GM23338 (cell line): ENCODE measurements at regions not wholly inside any gene's neighbourhood (a gene's known extent, or its start where the extent isn't known, plus 50 kb on each side); places are given as distances from the start of the nearest gene placed in this dataset.

Experiments
- CREB1 ChIP-seq: fragments of 250-450 bp; sonication (Bioruptor Pico); IDR thresholded peaks from 2 replicates; pipeline ENCODE4 v1.5.0; 2020; ENCODE audit warnings: low read depth, mild to moderate bottlenecking, moderate library complexity
- CTCF ChIP-seq, 2 experiments: fragments of 200-600 bp in 1 of 2; sonication (generic) in 1 of 2; conservative IDR thresholded peaks; 2 replicates each; pipeline versions ENCODE4 v1.5.1 to v1.6.1; 2016 to 2017; ENCODE audit warnings: antibody characterized with exemption in 2 of 2, low read depth in 2 of 2, mild to moderate bottlenecking in 2 of 2, moderate library complexity in 1 of 2
- ETS1 ChIP-seq: IDR thresholded peaks from 2 replicates; pipeline ENCODE4 v1.6.1; 2016; ENCODE audit warnings: antibody characterized with exemption
- EZH2 ChIP-seq: fragments of 200-600 bp; sonication (generic); IDR thresholded peaks from one replicate; pipeline ENCODE4 v1.8.0; 2017; ENCODE audit warnings: antibody characterized with exemption, mild to moderate bottlenecking, low read depth; ENCODE audit not compliant: unreplicated experiment
- EZH2phosphoT487 ChIP-seq: fragments of 200-600 bp; sonication (generic); IDR thresholded peaks from one replicate; pipeline ENCODE4 v1.8.1; 2018; ENCODE audit warnings: antibody characterized with exemption; ENCODE audit not compliant: unreplicated experiment
- POLR2AphosphoS5 ChIP-seq: IDR thresholded peaks from 2 replicates; pipeline ENCODE4 v1.6.1; 2016; ENCODE audit warnings: antibody characterized with exemption, low read depth
- REST ChIP-seq: IDR thresholded peaks from one replicate; pipeline ENCODE4 v1.6.1; 2018; ENCODE audit warnings: antibody characterized with exemption; ENCODE audit not compliant: unreplicated experiment
- STAT1 ChIP-seq: IDR thresholded peaks from one replicate; pipeline ENCODE4 v1.6.1; 2016; ENCODE audit warnings: antibody characterized with exemption; ENCODE audit not compliant: unreplicated experiment

GRCh38 chr7:138313829-138314178, 146.3 kb upstream of the TRIM24 start:
- TF ChIP-seq REST = no peak
- TF ChIP-seq ETS1 = no peak
- no peak for TF ChIP-seq POLR2AphosphoS5
- no peak for TF ChIP-seq CTCF (conservative IDR thresholded peaks at IDR 0.05; ENCODE audit: low read depth in 2 of 2)
- no peak for TF ChIP-seq EZH2
- TF ChIP-seq CREB1 (CRISPR knock-in tag) = no peak
- no peak for TF ChIP-seq EZH2phosphoT487
- no peak for TF ChIP-seq STAT1
